HL-60 (cell line): ENCODE measurements at regions not wholly inside any gene's neighbourhood (a gene's known extent, or its start where the extent isn't known, plus 50 kb on each side); places are given as distances from the start of the nearest gene placed in this dataset.

Source experiments
- DNase-seq, 2 experiments: peaks; one replicate each; pipeline ENCODE4 v3.0.0-alpha.2; 2010 to 2020; ENCODE audit warnings: low read depth in 1 of 2, low spot score in 1 of 2
- H3K27ac ChIP-seq: fragments of 250-450 bp; sonication (Bioruptor Pico); replicated peaks from 2 replicates; pipeline ENCODE4 v1.5.1; 2020; ENCODE audit warnings: mild to moderate bottlenecking, moderate library complexity
- H3K27me3 ChIP-seq: fragments of 250-450 bp; sonication (Bioruptor Pico); 2 replicates; pipeline ENCODE4 v1.5.1; 2021; ENCODE audit warnings: mild to moderate bottlenecking, moderate library complexity; ENCODE audit not compliant: insufficient read depth, poor library complexity, severe bottlenecking
- H3K4me3 ChIP-seq: replicated peaks from 2 replicates; pipeline ENCODE4 v1.5.1; 2011; ENCODE audit warnings: mild to moderate bottlenecking, control low read depth, low read length; ENCODE audit not compliant: insufficient read depth
- GABPA ChIP-seq: IDR thresholded peaks from 2 replicates; pipeline ENCODE4 v1.6.1; 2012; ENCODE audit warnings: low read depth
- POLR2AphosphoS5 ChIP-seq: IDR thresholded peaks from 2 replicates; pipeline ENCODE4 v1.6.1; 2012; ENCODE audit warnings: low read depth
- SPI1 ChIP-seq: IDR thresholded peaks from 2 replicates; pipeline ENCODE4 v1.6.1; 2012; ENCODE audit warnings: low read depth, mild to moderate bottlenecking, borderline replicate concordance
- TF ChIP-seq, protein P1 (sequence below): IDR thresholded peaks from one replicate; pipeline ENCODE4 v1.5.1; 2011; ENCODE audit warnings: low read length, control low read depth, inconsistent platforms; ENCODE audit not compliant: insufficient read depth
- TF ChIP-seq, protein P2 (sequence below): IDR thresholded peaks from 2 replicates; pipeline ENCODE4 v1.6.1; 2012; ENCODE audit warnings: low read depth; ENCODE audit not compliant: insufficient replicate concordance

DNA sequence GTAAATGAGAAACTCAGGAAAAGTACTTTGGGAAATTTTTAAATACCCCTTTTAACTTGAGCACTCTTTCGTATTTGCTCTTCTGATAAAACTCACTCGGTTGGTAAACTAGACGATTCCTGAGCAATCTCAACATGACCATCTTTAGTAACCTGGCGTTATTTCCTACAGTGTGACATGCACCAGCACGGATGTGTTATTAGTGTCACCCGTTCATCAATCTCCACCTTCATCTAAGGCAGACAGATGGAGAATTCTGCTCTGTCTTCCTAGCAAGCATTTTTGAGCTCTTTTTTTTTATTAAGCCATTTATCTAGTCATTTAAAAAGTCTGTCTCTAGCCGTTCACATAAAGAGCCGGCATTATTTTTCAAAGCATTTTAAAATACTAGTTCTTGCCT, 155.2 kb downstream of the DISP1 start:
- H3K4me3 ChIP-seq, result no peak overlapping the region
- no peak for TF ChIP-seq SPI1
- TF ChIP-seq, protein P1, sequence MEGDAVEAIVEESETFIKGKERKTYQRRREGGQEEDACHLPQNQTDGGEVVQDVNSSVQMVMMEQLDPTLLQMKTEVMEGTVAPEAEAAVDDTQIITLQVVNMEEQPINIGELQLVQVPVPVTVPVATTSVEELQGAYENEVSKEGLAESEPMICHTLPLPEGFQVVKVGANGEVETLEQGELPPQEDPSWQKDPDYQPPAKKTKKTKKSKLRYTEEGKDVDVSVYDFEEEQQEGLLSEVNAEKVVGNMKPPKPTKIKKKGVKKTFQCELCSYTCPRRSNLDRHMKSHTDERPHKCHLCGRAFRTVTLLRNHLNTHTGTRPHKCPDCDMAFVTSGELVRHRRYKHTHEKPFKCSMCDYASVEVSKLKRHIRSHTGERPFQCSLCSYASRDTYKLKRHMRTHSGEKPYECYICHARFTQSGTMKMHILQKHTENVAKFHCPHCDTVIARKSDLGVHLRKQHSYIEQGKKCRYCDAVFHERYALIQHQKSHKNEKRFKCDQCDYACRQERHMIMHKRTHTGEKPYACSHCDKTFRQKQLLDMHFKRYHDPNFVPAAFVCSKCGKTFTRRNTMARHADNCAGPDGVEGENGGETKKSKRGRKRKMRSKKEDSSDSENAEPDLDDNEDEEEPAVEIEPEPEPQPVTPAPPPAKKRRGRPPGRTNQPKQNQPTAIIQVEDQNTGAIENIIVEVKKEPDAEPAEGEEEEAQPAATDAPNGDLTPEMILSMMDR, result no peak
- no peak for TF ChIP-seq POLR2AphosphoS5
- TF ChIP-seq, protein P2, sequence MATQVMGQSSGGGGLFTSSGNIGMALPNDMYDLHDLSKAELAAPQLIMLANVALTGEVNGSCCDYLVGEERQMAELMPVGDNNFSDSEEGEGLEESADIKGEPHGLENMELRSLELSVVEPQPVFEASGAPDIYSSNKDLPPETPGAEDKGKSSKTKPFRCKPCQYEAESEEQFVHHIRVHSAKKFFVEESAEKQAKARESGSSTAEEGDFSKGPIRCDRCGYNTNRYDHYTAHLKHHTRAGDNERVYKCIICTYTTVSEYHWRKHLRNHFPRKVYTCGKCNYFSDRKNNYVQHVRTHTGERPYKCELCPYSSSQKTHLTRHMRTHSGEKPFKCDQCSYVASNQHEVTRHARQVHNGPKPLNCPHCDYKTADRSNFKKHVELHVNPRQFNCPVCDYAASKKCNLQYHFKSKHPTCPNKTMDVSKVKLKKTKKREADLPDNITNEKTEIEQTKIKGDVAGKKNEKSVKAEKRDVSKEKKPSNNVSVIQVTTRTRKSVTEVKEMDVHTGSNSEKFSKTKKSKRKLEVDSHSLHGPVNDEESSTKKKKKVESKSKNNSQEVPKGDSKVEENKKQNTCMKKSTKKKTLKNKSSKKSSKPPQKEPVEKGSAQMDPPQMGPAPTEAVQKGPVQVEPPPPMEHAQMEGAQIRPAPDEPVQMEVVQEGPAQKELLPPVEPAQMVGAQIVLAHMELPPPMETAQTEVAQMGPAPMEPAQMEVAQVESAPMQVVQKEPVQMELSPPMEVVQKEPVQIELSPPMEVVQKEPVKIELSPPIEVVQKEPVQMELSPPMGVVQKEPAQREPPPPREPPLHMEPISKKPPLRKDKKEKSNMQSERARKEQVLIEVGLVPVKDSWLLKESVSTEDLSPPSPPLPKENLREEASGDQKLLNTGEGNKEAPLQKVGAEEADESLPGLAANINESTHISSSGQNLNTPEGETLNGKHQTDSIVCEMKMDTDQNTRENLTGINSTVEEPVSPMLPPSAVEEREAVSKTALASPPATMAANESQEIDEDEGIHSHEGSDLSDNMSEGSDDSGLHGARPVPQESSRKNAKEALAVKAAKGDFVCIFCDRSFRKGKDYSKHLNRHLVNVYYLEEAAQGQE, result no peak
- TF ChIP-seq GABPA, result no peak
- H3K27ac ChIP-seq, result no peak overlapping the region
- no peak for DNase-seq
- no peaks in the 10 kb centered on the region for H3K27me3 ChIP-seq

DNA sequence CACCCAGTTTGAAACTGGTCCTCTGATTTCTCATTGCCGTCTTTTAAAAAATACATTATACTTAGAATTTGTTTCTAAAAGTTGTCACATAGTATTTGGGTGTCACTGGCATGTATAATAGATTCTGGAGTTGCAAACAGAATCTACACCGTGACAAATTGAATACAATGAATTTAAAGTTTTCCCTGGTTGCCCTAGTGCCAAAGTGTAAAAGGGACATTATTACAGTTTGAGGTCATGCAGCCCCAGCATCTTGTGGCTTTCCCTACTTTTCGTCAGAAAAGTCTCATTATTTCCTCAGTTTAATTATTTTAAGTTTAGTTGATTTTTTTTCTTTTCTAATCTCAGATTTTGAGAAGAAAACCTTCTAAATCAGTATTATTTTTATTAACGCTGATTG, 155.9 kb downstream of the DISP1 start:
- DNase-seq, result no peak
- TF ChIP-seq POLR2AphosphoS5 (no peak), GABPA (no peak), SPI1 (no peak)
- TF ChIP-seq, protein P1, result no peak
- TF ChIP-seq, protein P2, result no peak
- no peak overlapping the region for H3K27ac ChIP-seq
- H3K4me3 ChIP-seq, result no peak overlapping the region
- no peaks in the 10 kb centered on the region for H3K27me3 ChIP-seq

DNA sequence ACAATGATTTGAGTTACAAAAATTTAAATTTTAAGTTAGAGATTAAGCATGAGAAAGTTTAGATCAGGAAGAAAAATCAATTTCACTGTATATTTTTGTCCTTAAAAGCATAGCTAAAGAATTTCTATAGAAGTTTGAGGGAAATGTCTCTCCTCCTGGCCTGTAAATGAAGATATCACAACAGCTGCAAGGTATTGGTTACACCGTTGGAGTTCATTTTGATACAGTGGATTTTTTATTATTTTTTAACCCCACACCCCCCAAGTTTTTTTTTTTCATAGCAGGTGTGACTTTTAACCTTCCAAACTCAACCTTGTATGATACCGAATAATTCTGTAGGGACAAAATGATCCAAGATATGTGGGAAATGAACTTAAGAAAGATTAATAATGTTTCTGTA, 156.3 kb downstream of the DISP1 start:
- no peak for DNase-seq
- no peak overlapping the region for H3K4me3 ChIP-seq
- H3K27ac ChIP-seq, result no peak overlapping the region
- no peaks in the 10 kb centered on the region for H3K27me3 ChIP-seq
- TF ChIP-seq GABPA (no peak), SPI1 (no peak), POLR2AphosphoS5 (no peak)
- TF ChIP-seq, protein P1, result no peak
- TF ChIP-seq, protein P2, result no peak
